Right cardiac atrium (tissue), 5 donors: ENCODE measurements at regions not wholly inside any gene's neighbourhood (a gene's known extent, or its start where the extent isn't known, plus 50 kb on each side); places are given as distances from the start of the nearest gene placed in this dataset.

Experiments used
- ATAC-seq, 2 donors: fragments of 200-7000 bp; cut with Tn5 transposase; one replicate each; pipeline versions ENCODE4 v1.8.0 to v1.9.1; 2020; ENCODE audit warnings: moderate library complexity in 2 of 2, mild to moderate bottlenecking in 1 of 2
- DNase-seq, 3 donors: peaks; one replicate each; pipeline ENCODE4 v3.0.0-alpha.2; 2020
- H3K27ac ChIP-seq: one replicate; pipeline ENCODE4 v1.5.1; 2013; ENCODE audit warnings: mild to moderate bottlenecking, low read length, control low read depth, moderate library complexity
- H3K27me3 ChIP-seq: one replicate; pipeline ENCODE4 v1.6.1; 2013; ENCODE audit not compliant: control insufficient read depth, insufficient read depth
- H3K4me1 ChIP-seq: one replicate; pipeline ENCODE4 v1.6.1; 2013; ENCODE audit warnings: low read length; ENCODE audit not compliant: control insufficient read depth, insufficient read depth
- H3K4me3 ChIP-seq: one replicate; pipeline ENCODE4 v1.5.1; 2013; ENCODE audit warnings: low read length, control low read depth
- H3K9me3 ChIP-seq: one replicate; pipeline ENCODE4 v1.6.1; 2013; ENCODE audit warnings: low read length; ENCODE audit not compliant: control insufficient read depth
- WGBS: extraction: QIAGEN DNeasy Blood & Tissue Kit; methylation state at CpG from one replicate; pipeline ENCODE4 v1.1.7; 2013; 5-methylcytosine and 5-hydroxymethylcytosine counted together
- intact Hi-C, 4 donors: fragments of 100-400 bp; cut with DNase I; formaldehyde crosslinking; loops; one replicate each; pipeline versions ENCODE4 v1.11.0 to v1.14.0; 2022 to 2023
- donor health status: healthy with polysubstance abuse.
- donor health status: DM: no; HTN: yes; CAD: no.
- donor health status: DM: no; HTN: no; CAD: no.
- donor health status: DM: no; HTN: yes; CAD: no; lungs with severe emphysema.
- donor health status: DM: yes; HTN: yes; CAD: no.

DNA sequence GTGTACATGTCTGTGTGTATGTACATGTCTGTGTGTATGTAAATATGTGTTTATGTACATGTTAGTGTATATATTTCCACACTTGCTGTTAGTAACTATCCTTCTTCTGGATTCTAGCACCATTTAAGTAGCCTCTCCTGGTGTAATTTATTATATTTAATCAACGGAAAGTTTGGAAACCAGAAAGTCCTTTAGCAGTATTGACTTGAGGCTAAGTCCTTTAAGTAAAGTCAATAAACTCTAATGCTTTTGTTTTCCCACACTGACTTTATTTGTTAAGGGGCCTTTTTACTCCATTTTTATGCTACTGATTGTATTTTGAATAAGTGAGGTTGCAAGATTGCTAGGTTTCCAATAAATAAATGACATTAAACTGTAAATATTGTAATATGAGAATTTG, 876.4 kb upstream of the SEL1L start:
- intact Hi-C loops, result no loop called here
- DNase-seq, result no peak
- H3K27ac ChIP-seq, result no peak overlapping the region
- no peaks in the 10 kb centered on the region for H3K9me3 ChIP-seq
- H3K27me3 ChIP-seq, result no peaks in the 10 kb centered on the region
- no peak overlapping the region for H3K4me3 ChIP-seq
- no peaks in the 10 kb centered on the region for H3K4me1 ChIP-seq
- no peak for ATAC-seq
- 88% methylated on average over 1 of the region's 1 CpG for WGBS

DNA sequence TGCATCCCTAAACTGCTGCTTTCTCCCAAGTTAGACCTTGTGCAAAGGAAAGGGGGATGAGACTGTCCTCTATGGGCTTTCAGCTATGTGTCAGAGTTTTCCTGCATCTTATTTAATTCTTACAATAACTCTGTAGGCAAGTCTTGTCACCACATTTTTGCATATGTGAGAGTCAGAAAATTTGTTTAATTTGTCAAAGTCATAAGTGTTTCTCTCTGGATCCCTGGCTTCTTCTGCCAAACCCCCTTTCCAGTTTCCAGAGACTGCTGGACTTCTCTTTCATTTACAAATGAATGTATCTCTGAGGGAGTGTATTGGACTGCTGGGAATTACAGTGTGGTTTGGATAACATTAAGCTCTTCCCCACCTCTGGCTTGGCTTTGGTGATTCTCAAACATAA, 877.6 kb upstream of the SEL1L start:
- DNase-seq (no peak), ATAC-seq (no peak)
- H3K9me3 ChIP-seq, result no peaks in the 10 kb centered on the region
- no peaks in the 10 kb centered on the region for H3K27me3 ChIP-seq
- H3K4me1 ChIP-seq, result no peaks in the 10 kb centered on the region
- H3K27ac ChIP-seq, result no peak overlapping the region
- H3K4me3 ChIP-seq, result no peak overlapping the region
- intact Hi-C loops, result no loop called here

DNA sequence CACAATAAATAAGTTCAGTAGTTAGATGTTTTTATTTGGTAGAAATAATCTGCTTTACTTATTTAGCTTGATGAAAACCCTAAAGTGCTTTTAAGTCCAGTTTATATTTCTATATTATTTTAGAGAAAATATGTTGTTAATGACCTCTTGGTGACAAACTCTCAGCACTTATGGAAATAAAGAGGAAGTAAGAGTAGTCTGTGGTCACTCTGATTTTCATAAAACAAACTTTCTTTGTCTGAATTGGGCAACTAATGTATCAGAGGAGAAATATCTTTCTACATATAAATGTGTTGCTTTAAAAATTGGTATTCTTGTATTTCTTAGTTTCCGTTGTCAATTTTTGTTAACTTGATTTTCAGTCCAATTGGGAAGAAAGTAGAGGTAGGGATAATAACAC, 878.9 kb upstream of the SEL1L start:
- WGBS, result 89% methylated on average over 1 of the region's 1 CpG

DNA sequence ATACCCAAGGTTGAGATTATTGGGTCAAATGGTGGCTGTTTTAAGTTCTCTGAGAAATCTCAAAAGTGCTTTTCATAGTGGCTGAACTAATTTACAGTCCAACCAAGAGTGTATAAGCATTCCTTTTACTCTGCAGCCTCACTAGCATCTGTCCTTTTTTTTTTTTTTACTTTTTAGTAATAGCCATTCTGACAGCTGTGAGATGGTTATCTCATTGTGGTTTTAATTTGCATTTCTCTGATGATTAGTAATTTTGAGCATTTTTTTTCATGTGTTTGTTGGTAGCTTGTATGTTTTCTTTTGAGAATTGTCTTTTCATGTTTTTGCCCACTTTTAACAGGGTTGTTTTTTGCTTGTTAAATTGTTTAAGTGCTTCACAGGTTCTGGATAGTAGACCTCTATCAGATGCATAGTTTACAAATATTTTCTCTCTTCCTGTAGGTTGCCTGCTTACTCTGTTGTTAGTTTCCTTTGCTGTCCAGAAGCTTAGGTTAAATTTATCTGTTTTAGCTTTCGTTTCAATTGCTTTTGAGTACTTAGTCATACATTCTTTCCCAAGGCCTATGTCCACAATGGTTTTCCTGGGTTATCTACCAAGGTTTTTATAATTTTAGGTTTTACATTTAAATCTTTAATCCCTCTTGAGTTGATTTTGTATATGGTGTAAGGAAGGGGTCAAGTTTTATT, 881.3 kb upstream of the SEL1L start:
- Histone ChIP-seq H3K9me3 (no peaks in the 10 kb centered on the region), H3K27ac (no peak overlapping the region), H3K27me3 (no peaks in the 10 kb centered on the region), H3K4me3 (no peak overlapping the region), H3K4me1 (no peaks in the 10 kb centered on the region)
- ATAC-seq (no peak), DNase-seq (no peak)
- intact Hi-C loops, result no loop called here
- WGBS, result 55% methylated on average over 1 of the region's 1 CpG

More for the DNA sequence above, 878.9 kb upstream of the SEL1L start:
- ATAC-seq, result no peak
- no peak for DNase-seq
- Histone ChIP-seq H3K9me3 (no peaks in the 10 kb centered on the region), H3K4me1 (no peaks in the 10 kb centered on the region), H3K4me3 (no peak overlapping the region), H3K27ac (no peak overlapping the region), H3K27me3 (no peaks in the 10 kb centered on the region)
- intact Hi-C loops, result no loop called here

DNA sequence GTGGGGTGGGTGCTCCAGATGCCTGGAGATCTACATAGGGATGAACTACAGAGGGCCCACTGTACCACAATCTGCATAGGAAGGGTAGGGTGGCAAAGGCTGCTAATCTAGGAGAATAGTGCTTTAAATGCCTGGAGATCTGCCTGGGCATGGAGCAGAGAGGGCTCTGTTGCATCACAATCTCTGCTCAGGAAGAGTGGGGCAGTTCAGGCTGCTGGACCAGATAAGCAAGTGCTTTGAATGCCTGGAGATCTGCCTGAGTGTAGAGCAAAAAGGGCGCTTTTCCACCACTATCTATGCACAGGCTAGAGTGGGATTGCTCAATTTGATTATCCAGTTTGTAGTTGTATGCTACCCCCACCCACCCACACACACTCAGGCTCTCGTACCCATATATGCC, 886.3 kb upstream of the SEL1L start:
- intact Hi-C loops, result no loop called here
- Histone ChIP-seq H3K9me3 (no peaks in the 10 kb centered on the region), H3K4me1 (no peaks in the 10 kb centered on the region), H3K27me3 (no peaks in the 10 kb centered on the region), H3K4me3 (no peak overlapping the region), H3K27ac (no peak overlapping the region)
- WGBS, result 43% methylated on average over 2 of the region's 2 CpGs
- ATAC-seq, result peak; percentile 55 to 87
- DNase-seq, result no peak

DNA sequence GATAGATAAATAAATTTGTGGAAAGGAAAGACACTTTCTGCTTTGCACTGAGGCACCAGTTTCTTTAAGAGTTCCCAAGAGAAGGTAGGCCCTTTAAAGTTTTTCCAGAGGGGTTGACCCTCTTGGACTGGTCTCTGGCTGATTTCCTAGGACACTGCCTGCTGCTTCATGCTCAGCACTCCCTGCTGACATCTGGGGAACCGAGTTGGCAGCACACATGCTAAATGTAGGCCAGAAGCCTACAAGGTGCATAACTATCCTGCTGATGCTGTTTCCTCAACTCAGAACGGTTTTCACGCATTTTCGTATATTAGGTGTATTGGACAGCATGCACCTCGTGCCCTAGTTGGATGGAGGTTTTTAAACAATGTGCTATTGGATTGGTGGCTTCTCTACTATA, 887.2 kb upstream of the SEL1L start:
- ATAC-seq (peak; percentile 58 to 84), DNase-seq (peak in 1 of 3 donors; percentile 46)
- Histone ChIP-seq H3K4me3 (no peak overlapping the region), H3K27me3 (no peaks in the 10 kb centered on the region), H3K27ac (no peak overlapping the region), H3K9me3 (no peaks in the 10 kb centered on the region), H3K4me1 (no peaks in the 10 kb centered on the region)
- intact Hi-C loops, result no loop called here
- 72% methylated on average over 5 of the region's 5 CpGs for WGBS

DNA sequence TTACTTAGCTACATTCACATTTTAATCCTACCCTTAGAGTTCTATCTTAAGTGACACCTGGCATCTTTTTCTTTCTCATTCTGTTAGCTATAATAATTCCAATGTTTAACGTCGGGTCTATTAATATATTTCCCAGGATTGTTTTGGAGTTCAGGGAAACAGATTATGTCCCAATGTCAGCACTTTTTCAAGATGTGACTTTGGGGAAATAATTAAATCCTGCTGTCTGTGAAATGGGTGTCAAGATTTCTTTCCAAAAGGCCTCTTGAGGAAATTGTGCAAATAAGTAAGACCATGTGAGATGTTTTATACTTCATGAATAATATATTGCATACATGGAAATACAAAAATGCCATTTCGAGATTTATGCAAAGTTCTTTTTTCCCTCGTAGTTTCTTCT, 887.6 kb upstream of the SEL1L start:
- Histone ChIP-seq H3K9me3 (no peaks in the 10 kb centered on the region), H3K4me1 (no peaks in the 10 kb centered on the region), H3K27me3 (no peaks in the 10 kb centered on the region), H3K27ac (no peak overlapping the region), H3K4me3 (no peak overlapping the region)
- ATAC-seq (no peak), DNase-seq (no peak)
- 75% methylated on average over 4 of the region's 4 CpGs for WGBS
- intact Hi-C loops, result no loop called here

DNA sequence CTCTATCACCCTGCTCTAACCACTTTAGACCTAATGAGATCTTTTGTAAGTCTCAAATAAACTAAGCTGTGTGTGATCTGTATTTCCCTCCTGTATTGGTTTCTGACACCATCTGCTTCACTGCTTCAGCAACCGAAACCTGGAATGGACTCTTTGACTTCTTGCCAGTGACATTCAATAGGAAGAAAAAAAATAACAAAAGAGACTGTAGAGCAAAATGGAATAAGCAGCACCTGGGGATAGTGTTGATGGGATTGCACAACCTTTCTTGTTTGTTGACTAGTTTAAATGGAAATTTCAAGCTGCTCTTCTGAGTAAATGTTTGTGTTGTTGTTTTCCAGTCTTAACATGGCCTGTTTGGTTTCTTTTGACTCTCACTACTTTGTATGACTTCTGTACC, 888.6 kb upstream of the SEL1L start:
- intact Hi-C loops, result no loop called here
- H3K27ac ChIP-seq, result no peak overlapping the region
- H3K4me1 ChIP-seq, result no peaks in the 10 kb centered on the region
- DNase-seq (no peak), ATAC-seq (no peak)
- H3K9me3 ChIP-seq, result no peaks in the 10 kb centered on the region
- H3K4me3 ChIP-seq, result no peak overlapping the region
- no peaks in the 10 kb centered on the region for H3K27me3 ChIP-seq
- 77% methylated on average over 1 of the region's 1 CpG for WGBS

DNA sequence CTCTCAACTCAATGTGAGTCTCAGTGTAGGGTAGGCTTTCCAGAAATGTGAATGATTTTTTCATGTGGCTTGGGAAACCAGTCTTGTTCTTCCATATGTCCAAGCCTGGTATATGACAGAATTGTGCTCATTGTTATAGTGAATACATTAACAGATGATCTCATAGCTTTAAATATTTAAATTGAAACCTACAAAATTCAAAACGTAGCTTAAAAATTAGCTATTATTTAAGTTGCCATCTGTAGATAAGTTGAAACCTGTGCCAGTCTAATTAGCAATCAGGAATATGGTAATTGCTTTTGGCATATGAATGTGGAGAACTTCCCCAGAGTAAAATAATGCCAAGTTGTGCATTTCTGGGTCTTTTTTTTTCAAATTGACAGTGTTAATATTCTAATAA, 891.6 kb upstream of the SEL1L start:
- ATAC-seq, result no peak
- Histone ChIP-seq H3K9me3 (no peaks in the 10 kb centered on the region), H3K27me3 (no peaks in the 10 kb centered on the region), H3K4me1 (no peaks in the 10 kb centered on the region), H3K27ac (no peak overlapping the region), H3K4me3 (no peak overlapping the region)
- intact Hi-C loops, result no loop called here
- no peak for DNase-seq
- 42% methylated on average over 1 of the region's 1 CpG for WGBS

DNA sequence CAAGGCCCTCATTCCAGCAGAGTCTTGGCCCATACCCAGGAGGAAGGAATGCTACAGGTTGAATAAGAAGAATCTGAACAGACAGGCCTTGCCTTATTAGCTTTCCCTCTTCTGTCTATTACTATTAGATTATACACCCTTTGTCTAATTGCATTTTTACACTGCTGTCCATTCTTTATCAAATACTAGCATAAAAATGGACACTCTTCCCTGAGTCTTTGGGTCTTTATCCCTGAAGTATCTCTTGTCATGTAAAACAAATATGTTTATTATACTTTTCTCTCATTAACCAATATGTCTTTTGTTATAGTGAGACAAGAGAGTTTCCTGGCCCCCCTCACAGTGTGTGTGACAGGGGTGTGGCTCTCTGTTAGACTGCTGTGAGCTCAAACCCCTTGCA, 897.4 kb upstream of the SEL1L start:
- Histone ChIP-seq H3K4me3 (no peak overlapping the region), H3K4me1 (no peaks in the 10 kb centered on the region), H3K27ac (no peak overlapping the region), H3K9me3 (no peaks in the 10 kb centered on the region), H3K27me3 (no peaks in the 10 kb centered on the region)
- no peak for ATAC-seq
- intact Hi-C loops, result no loop called here
- no peak for DNase-seq

DNA sequence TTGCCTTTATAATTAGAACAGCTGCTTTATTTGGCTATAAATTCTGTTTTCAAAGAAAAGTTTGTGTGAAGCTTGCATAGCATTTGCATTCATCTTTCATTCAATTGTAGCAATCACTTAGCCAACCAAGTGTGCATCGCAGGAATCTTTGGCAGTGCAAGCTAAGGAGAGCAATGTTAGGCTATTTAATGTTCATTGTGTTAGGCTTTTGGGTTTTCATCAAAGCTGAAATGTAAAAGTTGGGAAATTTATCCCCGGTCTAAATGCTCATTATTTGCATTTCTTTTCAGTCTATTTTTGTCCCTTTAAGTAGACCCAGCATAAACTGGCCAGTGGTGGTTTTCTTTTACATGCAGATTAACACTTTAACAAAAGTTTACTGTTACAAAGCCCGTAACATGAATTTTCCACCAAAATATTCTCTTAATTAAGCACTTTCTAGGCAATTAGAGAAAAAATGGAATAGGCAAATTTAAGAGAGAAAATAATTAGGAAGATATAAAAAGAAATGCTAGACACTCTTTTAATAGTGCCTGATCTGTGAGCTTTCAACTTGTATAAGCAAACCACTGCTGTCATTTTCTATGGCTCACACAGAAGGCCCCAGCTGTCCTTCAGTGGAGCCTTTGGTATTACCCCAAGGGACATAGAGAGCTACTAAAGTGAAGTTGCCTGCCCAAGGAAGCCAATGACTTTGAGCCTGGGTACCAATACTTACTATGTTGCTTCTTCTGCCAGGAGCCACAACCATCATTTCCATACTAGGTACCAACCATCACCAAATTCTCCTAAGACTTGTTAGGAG, 898.9 kb upstream of the SEL1L start:
- intact Hi-C loops, result no loop called here
- 70% methylated on average over 3 of the region's 3 CpGs for WGBS

More for the DNA sequence above, 898.9 kb upstream of the SEL1L start:
- H3K9me3 ChIP-seq, result no peaks in the 10 kb centered on the region
- H3K4me3 ChIP-seq, result no peak overlapping the region
- DNase-seq, result no peak
- no peak overlapping the region for H3K27ac ChIP-seq
- no peaks in the 10 kb centered on the region for H3K4me1 ChIP-seq
- H3K27me3 ChIP-seq, result no peaks in the 10 kb centered on the region
- ATAC-seq, result no peak
